SU-DHL-6 (cell line): ENCODE measurements at regions not wholly inside any gene's neighbourhood (a gene's known extent, or its start where the extent isn't known, plus 50 kb on each side); places are given as distances from the start of the nearest gene placed in this dataset.
"Not testable (repeated sequence)": the region's sequence is repeated elsewhere in the genome, so short reads cannot be mapped to it uniquely, and the experiment has no call there.

ENCODE experiments used
- EZH2phosphoT487 ChIP-seq: fragments of 200-600 bp; sonication (generic), shearing (Covaris generic); conservative IDR thresholded peaks from 2 replicates; pipeline ENCODE4 v1.6.1; 2018; ENCODE audit warnings: mild to moderate bottlenecking, antibody characterized with exemption, low read length, moderate library complexity, mixed read lengths
- TF ChIP-seq, protein P1 (sequence below): fragments of 200-600 bp; sonication (generic); IDR thresholded peaks from one replicate; pipeline ENCODE4 v1.5.1; 2017; ENCODE audit warnings: antibody characterized with exemption, mild to moderate bottlenecking, low read length, moderate library complexity; ENCODE audit not compliant: insufficient read depth, poor library complexity, severe bottlenecking

DNA sequence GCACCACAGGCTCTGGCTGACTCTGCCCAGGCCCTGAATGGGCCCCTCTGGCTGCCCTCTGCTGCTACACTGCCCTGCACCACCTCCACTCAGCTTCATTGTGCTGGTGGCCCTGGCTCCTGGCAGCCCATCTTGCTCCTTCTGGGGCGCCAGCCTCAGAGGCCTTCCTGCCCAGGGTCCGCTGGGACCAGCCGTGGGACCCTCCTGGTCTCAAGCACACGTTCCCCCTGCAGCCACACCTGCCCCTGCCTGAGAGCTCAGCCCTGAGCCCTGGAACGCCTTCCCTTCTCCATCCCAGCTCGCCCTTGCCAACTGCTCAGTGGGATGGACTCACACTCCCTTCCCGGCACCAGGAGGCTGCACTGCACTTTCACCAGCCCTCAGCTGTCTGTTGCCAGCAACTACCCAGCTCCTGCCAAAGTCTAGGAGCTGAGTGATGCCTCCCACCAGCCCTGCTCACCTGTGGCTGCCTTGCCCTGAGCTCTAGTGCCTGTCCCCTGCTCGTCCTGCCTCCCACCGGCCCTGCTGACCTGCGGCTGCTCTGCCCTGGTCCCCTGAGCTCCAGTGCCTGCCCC lies 217.9 kb downstream of the TMEM121 start:
- TF ChIP-seq EZH2phosphoT487 = not testable (repeated sequence)
- TF ChIP-seq, protein P1, sequence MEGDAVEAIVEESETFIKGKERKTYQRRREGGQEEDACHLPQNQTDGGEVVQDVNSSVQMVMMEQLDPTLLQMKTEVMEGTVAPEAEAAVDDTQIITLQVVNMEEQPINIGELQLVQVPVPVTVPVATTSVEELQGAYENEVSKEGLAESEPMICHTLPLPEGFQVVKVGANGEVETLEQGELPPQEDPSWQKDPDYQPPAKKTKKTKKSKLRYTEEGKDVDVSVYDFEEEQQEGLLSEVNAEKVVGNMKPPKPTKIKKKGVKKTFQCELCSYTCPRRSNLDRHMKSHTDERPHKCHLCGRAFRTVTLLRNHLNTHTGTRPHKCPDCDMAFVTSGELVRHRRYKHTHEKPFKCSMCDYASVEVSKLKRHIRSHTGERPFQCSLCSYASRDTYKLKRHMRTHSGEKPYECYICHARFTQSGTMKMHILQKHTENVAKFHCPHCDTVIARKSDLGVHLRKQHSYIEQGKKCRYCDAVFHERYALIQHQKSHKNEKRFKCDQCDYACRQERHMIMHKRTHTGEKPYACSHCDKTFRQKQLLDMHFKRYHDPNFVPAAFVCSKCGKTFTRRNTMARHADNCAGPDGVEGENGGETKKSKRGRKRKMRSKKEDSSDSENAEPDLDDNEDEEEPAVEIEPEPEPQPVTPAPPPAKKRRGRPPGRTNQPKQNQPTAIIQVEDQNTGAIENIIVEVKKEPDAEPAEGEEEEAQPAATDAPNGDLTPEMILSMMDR = not testable (repeated sequence)
